COLO829 (cell line): ENCODE measurements at regions not wholly inside any gene's neighbourhood (a gene's known extent, or its start where the extent isn't known, plus 50 kb on each side); places are given as distances from the start of the nearest gene placed in this dataset.

Experiments
- DNase-seq: peaks from one replicate; pipeline ENCODE4 v3.0.0; 2012; ENCODE audit warnings: low spot score

DNA sequence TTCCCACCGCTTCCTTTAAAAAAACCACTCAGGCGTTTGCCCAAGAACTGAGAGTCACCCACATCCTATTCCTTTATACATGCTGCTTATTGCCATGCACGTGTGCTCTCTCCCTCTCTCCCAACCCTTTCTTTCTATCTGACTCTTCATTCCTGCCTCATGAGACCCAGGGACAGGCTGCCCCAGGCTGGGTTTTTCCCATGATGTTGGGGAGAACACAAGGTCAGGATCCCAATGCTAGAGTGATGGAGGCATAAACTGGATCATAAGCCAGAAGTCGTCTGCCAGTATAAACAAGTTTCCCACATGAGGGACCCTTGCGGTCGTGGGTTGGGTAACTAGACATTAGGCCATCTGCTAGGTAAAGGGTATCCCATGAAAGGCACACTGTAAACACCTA is 64.9 kb downstream of the CD2 start:
- DNase-seq = no peak

DNA sequence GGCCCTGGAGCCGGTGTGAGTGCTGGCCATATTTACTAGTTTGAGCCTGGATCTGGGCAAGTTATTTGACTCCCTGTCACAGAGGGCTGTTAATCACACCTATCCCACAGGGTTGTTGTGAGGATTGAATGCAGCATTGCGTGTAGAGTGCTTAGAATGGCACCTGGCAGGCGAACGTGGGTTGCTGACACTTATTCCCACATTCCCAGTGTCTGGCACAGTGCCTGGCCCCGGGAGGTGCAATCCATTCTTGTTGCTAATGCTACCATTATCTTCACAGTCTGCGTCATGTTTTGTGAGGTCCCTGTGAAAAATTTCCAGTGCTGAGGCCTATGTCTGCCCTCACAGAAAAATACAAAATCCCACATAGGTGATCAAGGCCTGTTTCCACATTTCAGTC is 66.1 kb downstream of the CD2 start:
- no peak for DNase-seq

DNA sequence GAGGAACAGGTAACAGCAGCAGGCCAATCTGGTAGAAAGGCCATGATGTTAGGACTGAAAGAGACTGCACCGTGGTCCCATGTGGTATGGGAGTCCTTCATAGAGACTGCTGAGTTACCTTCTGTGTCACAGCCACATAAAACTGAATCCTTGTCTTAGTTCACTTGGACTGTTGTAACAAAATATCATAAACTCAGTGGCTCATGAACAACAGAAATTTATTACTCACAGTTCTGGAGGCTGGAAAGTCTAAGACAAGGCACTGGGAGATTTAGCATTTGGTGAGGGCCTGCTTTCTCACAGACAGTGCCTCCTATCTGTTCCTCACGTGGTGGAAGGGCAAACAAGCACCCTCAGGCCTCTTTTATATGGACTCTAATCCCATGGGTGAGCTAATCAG is 67.5 kb downstream of the CD2 start:
- no peak for DNase-seq

DNA sequence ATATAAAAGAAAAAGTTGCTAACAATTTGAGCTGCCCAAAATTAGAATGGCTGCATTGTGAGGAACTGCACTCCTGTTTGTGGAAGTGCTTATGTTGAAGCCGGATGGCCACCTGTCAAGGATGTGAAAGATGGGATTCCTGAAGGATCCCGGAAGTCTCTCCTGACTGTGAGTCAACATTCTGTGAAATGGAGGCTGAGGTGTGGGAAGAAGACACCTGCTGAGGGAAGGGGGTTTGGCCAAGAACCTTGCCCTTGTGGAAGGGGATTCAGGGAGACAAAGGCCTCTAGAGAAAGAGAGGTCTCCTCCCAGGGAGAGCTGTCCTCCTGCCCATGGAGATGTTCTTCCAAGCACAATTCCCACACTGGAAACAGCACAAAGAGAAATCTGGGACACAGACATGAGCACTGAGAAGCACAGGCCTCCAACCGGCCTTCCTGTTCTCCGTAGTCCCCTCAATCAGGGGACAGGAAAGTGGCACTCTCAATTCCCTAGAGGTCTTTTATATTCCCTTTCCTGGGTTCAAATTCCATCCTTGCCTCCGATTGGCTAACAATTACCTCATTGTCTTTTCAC is 70.5 kb downstream of the CD2 start:
- no peak for DNase-seq

DNA sequence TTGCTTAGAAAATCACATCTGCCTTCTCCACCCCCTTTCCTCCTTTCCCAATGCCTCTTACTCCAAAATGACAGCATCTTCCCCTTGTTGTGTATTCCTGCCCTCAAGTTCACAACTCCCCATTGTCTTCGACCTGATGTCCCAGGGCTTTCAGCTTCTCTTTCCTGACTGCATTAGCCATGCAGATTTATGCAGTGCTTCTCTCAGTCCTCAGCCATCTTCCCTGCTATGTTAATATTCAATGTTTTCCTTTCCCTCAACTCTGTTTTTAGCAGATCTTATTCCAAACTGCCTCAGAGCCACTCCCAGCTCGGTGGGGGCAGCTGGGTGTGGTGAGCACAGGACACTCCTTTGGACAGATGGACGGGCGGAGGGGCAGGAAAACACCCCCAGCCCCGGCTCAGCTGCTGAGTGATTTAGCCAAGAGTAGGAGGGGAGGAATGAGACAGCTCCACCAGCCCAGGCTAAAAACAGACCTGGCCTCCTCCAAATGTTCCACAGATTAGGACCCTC is 71.0 kb downstream of the CD2 start:
- DNase-seq = no peak

DNA sequence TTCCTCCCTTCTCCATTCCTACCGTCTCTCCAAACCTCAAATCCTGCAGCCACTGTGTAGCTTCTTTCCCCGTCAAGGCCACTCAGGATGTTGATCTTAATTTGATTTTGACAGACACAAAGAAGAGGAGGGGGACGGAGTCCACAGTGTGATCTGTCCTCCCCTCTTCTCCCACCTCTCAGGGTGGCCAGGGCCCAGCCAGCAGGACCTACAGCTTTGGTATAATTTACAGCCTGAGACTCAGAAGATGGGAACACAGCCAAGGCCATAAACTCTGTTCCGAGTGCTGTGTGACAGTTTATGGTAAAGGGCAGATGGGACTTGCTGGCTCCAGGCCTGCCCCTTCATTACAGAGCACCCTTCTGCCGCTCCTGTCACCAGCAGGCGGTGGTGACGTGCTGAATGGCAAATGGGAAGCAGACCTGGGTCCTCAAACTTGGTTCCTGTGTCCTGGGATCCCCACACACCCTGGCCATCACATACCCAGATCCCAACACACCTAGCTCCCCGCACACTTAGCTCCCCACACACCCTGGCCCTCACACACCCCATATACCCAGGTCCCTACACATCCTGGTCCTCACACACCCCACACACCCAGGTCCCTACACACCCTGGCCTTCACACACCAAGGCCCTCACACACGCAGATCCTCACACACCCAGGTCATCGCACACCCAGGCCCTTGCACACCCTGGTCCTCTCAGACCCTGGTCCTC is 71.6 kb downstream of the CD2 start:
- no peak for DNase-seq

DNA sequence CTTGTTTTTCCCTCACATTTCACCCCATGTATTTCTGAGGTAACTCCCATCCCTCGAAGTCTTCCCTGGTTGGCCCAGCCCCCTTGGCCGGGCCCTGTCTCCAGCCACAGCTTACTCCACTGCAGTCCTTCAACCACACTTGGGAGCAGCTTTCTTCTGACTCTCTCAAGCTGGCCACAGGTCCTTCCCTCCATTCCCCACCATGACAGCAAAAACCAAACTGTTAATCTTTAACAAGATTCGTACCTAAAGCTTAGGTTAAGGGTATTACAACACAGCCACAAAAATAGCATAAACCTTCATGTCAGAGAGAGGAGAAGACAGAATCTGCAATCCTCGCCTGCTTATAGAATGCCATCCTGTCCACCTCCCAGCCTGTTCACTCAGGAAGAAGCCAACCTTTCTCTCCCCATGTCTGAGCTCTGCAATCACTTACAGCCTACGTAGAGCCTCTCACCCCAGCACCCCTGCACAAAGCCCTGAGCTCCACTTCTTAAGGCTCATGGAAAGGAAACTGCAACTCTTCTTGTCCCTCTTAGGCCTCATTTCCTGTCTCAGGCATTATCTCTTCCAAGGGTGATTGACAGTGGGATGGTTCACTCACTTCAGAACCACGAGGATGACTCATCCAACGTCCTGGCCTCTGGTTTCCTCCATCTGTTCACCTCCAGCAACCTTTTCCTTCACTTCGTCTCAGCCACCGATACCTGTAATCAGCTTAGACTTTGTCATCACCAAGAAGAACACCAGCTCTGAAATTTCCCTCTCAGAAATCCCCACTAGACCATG is 72.8 kb downstream of the CD2 start:
- peak; percentile 24 for DNase-seq

DNA sequence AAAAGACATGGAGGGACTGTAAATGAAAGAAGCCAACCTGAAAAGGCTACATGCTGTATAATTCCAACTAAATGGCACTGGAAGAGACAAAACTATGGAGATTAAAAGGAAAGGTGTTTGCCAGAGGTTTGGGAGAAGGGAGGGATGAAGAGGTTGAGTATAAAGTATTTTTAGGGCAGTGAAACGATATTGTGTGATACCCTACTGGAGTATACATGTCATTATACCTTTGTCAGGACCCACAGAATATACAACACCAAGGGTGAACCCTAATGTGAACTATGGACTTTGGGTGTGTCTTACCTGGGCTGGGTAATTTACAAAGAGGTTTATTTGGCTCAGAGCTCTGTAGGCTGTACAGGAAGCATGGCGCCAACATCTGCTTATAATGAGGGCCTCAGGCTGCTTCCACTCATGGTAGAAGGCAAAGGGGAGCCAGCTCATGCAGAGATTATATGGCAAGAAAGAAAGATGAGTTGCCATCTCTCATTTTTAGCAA is 73.4 kb downstream of the CD2 start:
- no peak for DNase-seq

DNA sequence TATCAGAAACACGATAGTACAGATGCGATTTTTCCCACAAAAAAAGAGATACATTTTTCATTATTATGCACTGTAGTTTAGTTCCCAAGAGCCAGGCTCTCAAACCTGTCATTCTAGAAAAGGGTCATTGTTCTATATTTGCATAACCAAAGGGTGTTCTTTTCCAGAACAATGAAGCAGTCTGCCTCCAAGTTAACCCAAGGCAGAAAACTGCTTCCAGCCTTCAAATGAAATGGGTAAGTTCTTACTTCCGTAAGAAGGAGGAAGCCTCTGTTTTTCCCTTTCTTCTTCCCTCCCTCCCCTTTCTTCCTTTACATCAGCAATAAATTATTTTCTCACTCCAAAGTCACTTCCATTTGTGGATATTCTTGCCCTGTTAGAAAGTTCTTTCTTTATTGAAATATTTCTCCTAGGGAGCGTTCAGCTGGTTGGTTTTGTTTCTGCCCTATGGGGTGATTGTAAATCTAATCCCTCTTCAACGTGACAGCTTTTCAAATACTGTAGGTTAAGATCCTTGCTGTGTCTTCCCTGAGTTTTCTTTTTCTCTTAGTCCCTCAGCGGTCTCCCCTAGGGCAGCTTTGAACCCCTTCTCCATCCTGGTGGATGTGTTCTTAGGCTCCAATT is 77.3 kb upstream of the PTGFRN start:
- DNase-seq = no peak

DNA sequence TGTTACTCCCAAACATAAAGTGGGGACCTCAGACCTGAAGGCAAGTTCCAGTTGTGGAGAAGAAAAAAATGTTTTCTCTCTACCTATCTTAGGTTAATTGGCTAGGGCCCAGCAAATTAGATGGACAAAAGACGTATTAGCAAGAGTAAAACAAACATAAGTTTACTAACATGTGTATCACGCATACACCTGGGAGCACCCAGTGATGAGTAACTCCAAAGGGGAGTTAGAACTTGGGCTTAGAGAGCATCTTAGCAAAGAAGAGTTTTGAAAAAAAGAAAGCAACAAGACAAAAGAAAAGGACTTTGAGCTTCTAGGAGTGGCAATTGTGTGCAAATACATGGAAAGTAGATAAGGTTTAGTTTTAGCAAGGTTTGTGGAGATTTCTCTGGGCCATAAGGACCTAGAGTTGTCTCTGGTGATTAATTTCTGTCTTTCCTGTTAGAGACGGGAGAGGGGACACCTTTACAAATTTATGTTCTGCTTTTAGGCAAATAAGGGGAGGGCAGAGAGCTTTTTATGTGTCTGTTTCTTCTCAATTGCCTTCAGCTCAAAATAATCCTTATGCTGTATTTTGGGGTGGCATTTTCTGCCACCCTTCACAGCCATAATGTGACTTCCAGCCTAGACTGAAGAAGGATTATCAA is 76.7 kb upstream of the PTGFRN start:
- no peak for DNase-seq

DNA sequence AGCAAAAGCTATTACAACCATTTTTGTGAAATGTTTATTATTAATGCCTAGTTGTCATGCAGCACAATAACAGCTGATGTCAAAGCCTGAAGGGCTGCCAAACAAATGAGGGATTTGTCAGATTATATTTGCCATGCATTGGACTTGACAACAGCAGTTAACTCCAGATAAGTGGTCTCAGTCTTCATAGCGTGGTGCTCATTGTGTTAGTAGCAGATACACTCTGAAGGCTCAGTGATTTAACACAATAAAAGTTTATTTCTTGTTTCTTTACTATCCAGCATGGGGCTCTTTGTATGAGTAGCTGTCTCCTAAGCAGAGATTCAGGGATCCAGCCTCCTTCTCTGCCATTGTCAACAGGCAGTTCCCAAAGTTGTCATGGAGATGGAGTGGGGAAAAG is 76.0 kb upstream of the PTGFRN start:
- DNase-seq = no peak

DNA sequence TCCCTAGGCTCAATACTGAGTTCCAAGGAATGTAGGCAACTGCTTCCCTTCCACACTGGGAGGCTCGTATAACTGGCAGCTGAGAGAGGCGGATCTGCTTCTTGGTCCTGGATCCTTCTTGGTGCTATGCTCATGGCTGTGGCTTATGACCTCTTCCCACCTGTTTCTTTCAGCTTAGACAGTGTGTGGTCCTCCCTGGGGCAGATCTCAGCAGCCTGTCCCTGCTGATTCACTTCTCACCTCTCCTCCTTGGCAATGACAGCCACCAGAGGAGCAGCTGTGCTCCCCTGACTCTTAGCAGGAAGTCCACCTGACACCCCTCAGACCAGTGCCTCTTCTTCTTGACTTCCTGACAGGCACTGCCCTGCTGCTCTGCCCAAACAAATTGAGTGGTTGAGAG is 75.1 kb upstream of the PTGFRN start:
- DNase-seq = no peak

DNA sequence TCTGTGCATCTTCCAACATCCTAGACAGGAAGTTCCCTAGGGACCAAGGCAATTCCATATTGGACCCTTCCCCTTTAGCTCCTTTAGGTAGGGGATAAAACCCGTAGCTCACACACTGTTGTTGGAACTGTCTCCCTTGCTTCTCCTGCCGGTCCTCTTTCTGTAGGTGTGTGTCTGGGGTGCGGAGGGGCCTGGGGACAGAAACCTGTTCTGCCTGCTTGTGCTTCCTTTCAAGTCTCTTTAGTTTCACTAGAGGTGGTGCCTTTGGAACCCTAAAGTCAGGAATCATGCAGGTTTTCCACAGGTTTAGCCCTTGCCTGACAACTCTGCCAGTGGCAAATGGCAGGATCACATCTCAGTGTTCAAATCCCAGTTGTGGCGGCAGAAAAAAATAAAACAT is 74.6 kb upstream of the PTGFRN start:
- no peak for DNase-seq

DNA sequence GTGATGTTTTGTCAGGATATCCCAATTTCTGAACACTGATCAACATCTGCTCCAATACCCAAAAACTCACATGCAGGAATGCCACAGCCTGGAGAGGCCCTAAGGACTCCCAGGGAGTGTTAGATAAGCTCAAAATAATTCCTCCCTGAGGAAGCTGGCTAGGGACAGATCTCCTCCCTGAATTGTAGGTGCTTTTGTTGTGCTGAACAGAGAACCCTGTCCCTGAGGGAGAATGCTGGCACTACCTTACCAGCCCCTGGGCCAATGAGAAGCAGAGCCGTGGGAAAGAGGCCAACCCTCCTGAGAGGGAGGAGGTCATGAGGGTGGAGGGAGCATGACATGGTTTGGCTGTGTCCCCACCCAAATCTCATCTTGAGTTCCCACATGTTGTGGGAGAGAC is 73.6 kb upstream of the PTGFRN start:
- no peak for DNase-seq

DNA sequence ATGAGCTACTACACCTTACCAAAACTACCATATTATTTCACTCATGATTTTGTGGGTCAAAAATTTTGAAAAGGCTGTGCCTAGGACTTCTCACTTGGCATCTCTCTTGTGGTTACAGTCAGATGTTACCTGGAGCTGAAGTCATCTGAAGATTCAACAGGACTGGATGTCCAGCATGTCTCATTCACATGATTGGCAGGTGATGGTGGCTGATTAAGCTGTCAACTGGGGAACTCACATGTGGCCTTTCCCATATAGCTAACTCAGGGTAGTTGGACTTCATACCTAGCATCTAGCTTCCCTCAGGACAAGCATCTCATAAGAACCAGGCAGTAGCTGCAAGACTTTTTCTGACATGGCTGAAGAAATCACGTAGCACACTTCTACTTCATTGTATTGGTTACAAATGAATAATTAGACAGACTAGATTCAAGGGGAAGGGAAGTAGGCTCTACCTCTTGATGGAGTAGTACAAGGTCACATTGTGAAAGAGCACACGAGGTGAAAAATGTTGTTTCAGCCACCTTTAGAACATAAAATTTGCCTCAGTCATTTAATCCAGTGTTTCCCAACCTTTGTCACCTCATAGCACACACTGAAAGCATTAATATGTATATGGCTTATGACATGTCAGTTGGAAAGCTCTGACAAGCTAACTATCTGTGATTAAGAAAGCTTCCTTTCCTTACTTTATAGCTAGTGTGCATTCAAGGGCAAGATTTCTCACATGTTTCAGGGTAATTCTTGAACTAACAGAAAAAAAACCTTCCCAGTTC is 68.0 kb upstream of the PTGFRN start:
- no peak for DNase-seq

DNA sequence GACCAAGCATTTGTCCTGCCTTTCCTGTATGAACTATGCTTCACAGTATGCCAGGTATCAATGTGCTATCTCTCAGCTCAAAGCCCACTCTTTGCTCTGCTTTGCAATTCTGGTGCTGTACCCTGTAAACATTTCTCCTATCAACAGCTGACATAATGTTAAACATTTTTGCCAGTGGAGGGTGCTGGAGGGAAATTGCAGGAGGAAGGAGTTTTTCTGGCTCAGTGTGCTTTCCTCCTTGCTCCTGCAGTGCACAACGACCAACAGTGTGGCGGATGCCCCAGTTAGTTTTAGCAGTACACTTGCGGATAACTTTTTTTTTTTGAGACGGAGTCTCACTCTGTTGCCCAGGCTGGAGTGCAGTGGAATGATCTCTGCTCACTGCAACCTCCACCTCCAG is 67.1 kb upstream of the PTGFRN start:
- DNase-seq = no peak

DNA sequence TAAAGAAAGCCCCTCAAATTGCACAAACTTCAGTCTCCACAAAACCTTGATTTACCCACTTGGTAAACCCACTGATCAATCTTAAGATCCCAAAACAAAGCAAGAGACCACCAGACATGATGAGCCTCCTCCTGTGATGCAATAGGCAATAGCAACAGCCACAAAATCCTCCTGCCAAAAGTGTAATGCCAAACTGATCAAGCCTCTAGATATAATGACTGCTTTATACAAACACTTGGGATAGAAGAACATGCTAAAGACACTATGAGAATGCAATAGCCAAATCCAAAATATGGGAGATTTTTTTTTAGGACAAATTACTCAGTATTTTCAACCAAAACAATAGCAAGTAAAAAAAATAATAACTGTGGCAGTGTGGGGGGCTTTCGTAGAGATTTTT is 64.9 kb upstream of the PTGFRN start:
- no peak for DNase-seq

DNA sequence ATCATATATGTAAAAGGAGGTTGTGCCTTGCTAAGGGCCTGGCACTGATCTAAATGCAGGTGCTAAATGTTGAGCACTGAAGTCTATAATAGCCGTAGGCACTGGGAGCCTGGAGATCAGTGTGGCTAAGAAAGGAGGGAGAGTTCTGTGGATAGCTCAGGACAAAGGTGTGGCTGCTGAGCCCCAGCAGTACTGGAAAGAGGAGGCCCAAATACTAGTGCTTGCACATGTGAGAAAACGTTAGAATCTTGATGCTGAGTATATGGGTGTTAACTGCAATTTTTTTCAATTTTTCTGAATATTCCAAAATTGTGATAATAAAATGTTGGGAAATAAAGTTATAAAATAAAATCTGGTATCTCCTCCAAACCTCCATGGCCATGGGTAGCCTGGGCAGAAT is 62.5 kb upstream of the PTGFRN start:
- DNase-seq = no peak

DNA sequence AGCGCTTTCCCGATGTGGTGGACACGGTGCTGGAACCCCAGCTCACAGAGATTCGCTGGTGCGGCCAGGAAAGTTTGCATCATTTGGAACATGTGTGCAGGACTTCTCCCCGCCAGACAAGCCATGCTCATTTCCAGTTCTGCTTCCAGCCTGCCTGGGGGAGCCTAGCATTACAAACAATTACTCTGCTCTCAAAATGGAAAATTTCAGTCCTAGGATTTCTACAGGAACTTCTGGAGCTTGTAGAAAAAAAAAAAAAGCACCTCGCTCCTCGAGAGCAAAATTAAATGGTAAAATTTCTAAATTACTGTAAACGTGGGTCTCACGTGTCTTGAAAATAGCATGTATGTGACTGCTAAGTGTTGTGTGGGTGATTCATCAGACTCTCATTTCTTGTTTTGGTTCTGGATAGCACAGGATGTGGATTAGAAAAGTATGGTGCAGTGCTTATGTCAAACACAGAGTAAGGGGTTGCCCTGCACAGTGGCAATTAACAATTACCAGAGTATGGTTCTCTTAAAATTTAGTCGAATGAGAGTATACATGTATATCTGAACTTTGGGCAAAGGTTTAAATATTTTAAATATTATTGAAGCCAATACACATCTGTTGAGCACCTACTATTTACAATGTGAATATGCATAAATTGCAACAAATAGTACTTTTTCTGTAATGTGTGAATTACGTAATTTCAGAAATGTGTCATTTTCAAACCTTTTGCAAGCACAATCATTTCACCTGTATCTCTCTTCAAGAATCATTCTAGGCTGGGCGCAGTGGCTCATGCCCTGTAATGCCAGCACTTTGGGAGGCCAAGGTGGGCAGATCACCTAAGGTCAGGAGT is 61.8 kb upstream of the PTGFRN start:
- DNase-seq = no peak

DNA sequence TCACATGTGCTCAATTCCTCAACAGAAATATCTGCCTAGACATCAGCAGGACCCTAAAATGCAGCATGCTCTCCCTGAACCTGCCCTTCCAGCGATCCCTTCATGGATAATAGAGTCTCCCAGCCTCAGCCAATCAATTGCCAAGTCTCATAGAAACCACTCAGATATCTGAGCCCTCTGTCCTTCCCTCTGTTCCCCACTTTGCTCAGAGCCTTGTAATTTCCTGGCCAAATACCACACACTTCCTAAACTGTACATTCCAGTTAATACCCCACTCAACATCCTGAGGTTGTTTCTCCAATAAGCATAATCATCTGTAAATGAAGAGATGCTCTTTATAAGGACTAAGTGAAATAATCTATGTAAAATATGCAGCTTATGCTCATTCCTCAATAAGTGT is 59.3 kb upstream of the PTGFRN start:
- no peak for DNase-seq
